Ishikawa (cell line): ENCODE measurements at regions not wholly inside any gene's neighbourhood (a gene's known extent, or its start where the extent isn't known, plus 50 kb on each side); places are given as distances from the start of the nearest gene placed in this dataset.

ENCODE experiments used
- CEBPB ChIP-seq: IDR thresholded peaks from 2 replicates; pipeline ENCODE4 v1.6.1; 2012
- TCF12 ChIP-seq: IDR thresholded peaks from 2 replicates; pipeline ENCODE4 v1.6.1; 2012; ENCODE audit warnings: low read depth

GRCh38 chr9:6121707-6122106, 93.9 kb upstream of the IL33 start:
- TF ChIP-seq TCF12 (no peak), CEBPB (no peak)
